ENCODE measurements at regions not wholly inside any gene's neighbourhood (a gene's known extent, or its start where the extent isn't known, plus 50 kb on each side); places are given as distances from the start of the nearest gene placed in this dataset.

- Histone ChIP-seq H3K9me3 (no peaks in the 10 kb centered on the region), H3K4me3 (ENCODE audit: low read depth, low read length) (no peak overlapping the region), H3K27me3 (replicated peaks; ENCODE audit: control insufficient read depth, insufficient read depth, low read length) (no peaks in the 10 kb centered on the region), H3K36me3 (ENCODE audit: control insufficient read depth, insufficient read depth, low read length) (no peaks in the 10 kb centered on the region), H3K4me1 (no peaks in the 10 kb centered on the region)
- no TSS peak for BruUV-seq (replicated peaks)
- no peak for TF ChIP-seq CTCF (IDR thresholded peaks at IDR 0.05; ENCODE audit: insufficient read depth in 1 of 2, low read depth in 1 of 2, low read length in 1 of 2, severe bottlenecking in 1 of 2, unreplicated experiment in 1 of 2)
- H3K27me3 Mint-ChIP-seq (ENCODE audit: insufficient read depth, unreplicated experiment) = no peaks in the 10 kb centered on the region
- DNase-seq = no peak
- ChIA-PET CTCF (no interaction called here), POLR2A (no interaction called here)
- H3K27ac Mint-ChIP-seq (ENCODE audit: unreplicated experiment) = no peak overlapping the region
- no peaks in the 10 kb centered on the region for H3K36me3 Mint-ChIP-seq (ENCODE audit: insufficient read depth, unreplicated experiment)
- no peak overlapping the region for H3K4me3 Mint-ChIP-seq (ENCODE audit: unreplicated experiment)
- intact Hi-C loops (cut with micrococcal nuclease; ENCODE audit: unreplicated experiment) = no loop called here
- H3K4me1 Mint-ChIP-seq (ENCODE audit: low read depth, unreplicated experiment) = no peaks in the 10 kb centered on the region
- H3K9me3 Mint-ChIP-seq (ENCODE audit: unreplicated experiment) = peaks cover 10% of the 10 kb centered on the region
These were observed 494.3 kb upstream of the FOXG1 start for GRCh38 chr14:28272270-28272669.

GRCh38 chr14:28280530-28280929, 486.1 kb upstream of the FOXG1 start:
- Histone ChIP-seq H3K9me3 (no peaks in the 10 kb centered on the region), H3K4me1 (no peaks in the 10 kb centered on the region), H3K27me3 (replicated peaks; ENCODE audit: control insufficient read depth, insufficient read depth, low read length) (no peaks in the 10 kb centered on the region), H3K4me3 (ENCODE audit: low read depth, low read length) (no peak overlapping the region), H3K36me3 (ENCODE audit: control insufficient read depth, insufficient read depth, low read length) (no peaks in the 10 kb centered on the region)
- TF ChIP-seq CTCF (IDR thresholded peaks at IDR 0.05; ENCODE audit: insufficient read depth in 1 of 2, low read depth in 1 of 2, low read length in 1 of 2, severe bottlenecking in 1 of 2, unreplicated experiment in 1 of 2) = no peak
- H3K9me3 Mint-ChIP-seq (ENCODE audit: unreplicated experiment) = no peaks in the 10 kb centered on the region
- H3K4me3 Mint-ChIP-seq (ENCODE audit: unreplicated experiment) = no peak overlapping the region
- DNase-seq = no peak
- H3K27ac Mint-ChIP-seq (ENCODE audit: unreplicated experiment) = no peak overlapping the region
- POLR2A ChIA-PET = no interaction called here
- intact Hi-C loops (cut with micrococcal nuclease; ENCODE audit: unreplicated experiment) = no loop called here
- H3K36me3 Mint-ChIP-seq (ENCODE audit: insufficient read depth, unreplicated experiment) = no peaks in the 10 kb centered on the region
- CTCF ChIA-PET = no interaction called here
- H3K4me1 Mint-ChIP-seq (ENCODE audit: low read depth, unreplicated experiment) = no peaks in the 10 kb centered on the region
- H3K27me3 Mint-ChIP-seq (ENCODE audit: insufficient read depth, unreplicated experiment) = peaks cover 2% of the 10 kb centered on the region
- no TSS peak for BruUV-seq (replicated peaks)

GRCh38 chr14:28280997-28281598, 485.5 kb upstream of the FOXG1 start:
- no TSS peak for BruUV-seq (replicated peaks)
- CTCF ChIA-PET = no interaction called here
- H3K9me3 ChIP-seq = no peaks in the 10 kb centered on the region

More at GRCh38 chr14:28280997-28281598, 485.5 kb upstream of the FOXG1 start:
- Mint-ChIP-seq H3K27ac (ENCODE audit: unreplicated experiment) (no peak overlapping the region), H3K36me3 (ENCODE audit: insufficient read depth, unreplicated experiment) (no peaks in the 10 kb centered on the region), H3K4me3 (ENCODE audit: unreplicated experiment) (no peak overlapping the region), H3K4me1 (ENCODE audit: low read depth, unreplicated experiment) (no peaks in the 10 kb centered on the region), H3K9me3 (ENCODE audit: unreplicated experiment) (no peaks in the 10 kb centered on the region), H3K27me3 (ENCODE audit: insufficient read depth, unreplicated experiment) (peaks cover 2% of the 10 kb centered on the region)
- intact Hi-C loops (cut with micrococcal nuclease; ENCODE audit: unreplicated experiment) = no loop called here
- no peaks in the 10 kb centered on the region for H3K4me1 ChIP-seq
- no peaks in the 10 kb centered on the region for H3K36me3 ChIP-seq (ENCODE audit: control insufficient read depth, insufficient read depth, low read length)
- no peak for DNase-seq
- TF ChIP-seq CTCF (IDR thresholded peaks at IDR 0.05; ENCODE audit: insufficient read depth in 1 of 2, low read depth in 1 of 2, low read length in 1 of 2, severe bottlenecking in 1 of 2, unreplicated experiment in 1 of 2) = no peak
- POLR2A ChIA-PET = no interaction called here
- H3K27me3 ChIP-seq (replicated peaks; ENCODE audit: control insufficient read depth, insufficient read depth, low read length) = no peaks in the 10 kb centered on the region
- no peak overlapping the region for H3K4me3 ChIP-seq (ENCODE audit: low read depth, low read length)

All from Caco-2 (cell line).